HepG2 (cell line): ENCODE measurements at regions not wholly inside any gene's neighbourhood (a gene's known extent, or its start where the extent isn't known, plus 50 kb on each side); places are given as distances from the start of the nearest gene placed in this dataset.

Source experiments
- ATAC-seq: fragments of 200-7000 bp; cut with Tn5 transposase; 3 replicates; pipeline ENCODE4 v1.9.1; 2020; ENCODE audit warnings: mild to moderate bottlenecking, moderate library complexity
- BruUV-seq: library from RNA; stranded (reverse); fragments of 400-500 nt; replicated peaks from 2 replicates; lab custom pipeline; 2021; lab: Mats Ljungman, UMichigan
- CTCF ChIA-PET: fragments of 300-600 bp; formaldehyde crosslinking; extraction: SDS; loops from one replicate; lab custom pipeline; 2021; ENCODE audit warnings: low total read pairs, inconsistent platforms, low intra/inter-chr PET ratio; lab: Yijun Ruan, JAX
- POLR2A ChIA-PET: fragments of 350-600 bp; sonication (Branson Sonifier 250); formaldehyde crosslinking; loops from one replicate; lab custom pipeline; 2020; ENCODE audit warnings: antibody characterized with exemption, inconsistent platforms; lab: Yijun Ruan, JAX
- DNase-seq: peaks from one replicate; pipeline ENCODE4 v3.0.0-alpha.2; 2015; ENCODE audit warnings: low spot score
- FAIRE-seq: peaks from 3 replicates; lab custom pipeline; 2011; peaks lifted over from hg19 to GRCh38; lab: Jason Lieb, UNC
- H2AFZ ChIP-seq: one replicate; pipeline ENCODE4 v1.6.1; 2011; ENCODE audit warnings: low read length, inconsistent platforms
- H3K27ac ChIP-seq: fragments of 300-600 bp; 3 replicates; pipeline ENCODE4 v1.8.0; 2011; ENCODE audit warnings: mixed run types, mild to moderate bottlenecking, mixed read lengths, low read length, inconsistent platforms; ENCODE audit not compliant: insufficient read depth; ENCODE audit errors: extremely low read length
- H3K27me3 ChIP-seq, 2 experiments: fragments of 200-600 bp in 1 of 2; 2 replicates in 1 of 2; 3 replicates in 1 of 2; pipeline versions ENCODE4 v1.6.0 to v1.8.0; 2011; ENCODE audit warnings: low read length in 2 of 2, mild to moderate bottlenecking in 2 of 2, moderate library complexity in 2 of 2, inconsistent platforms in 1 of 2; ENCODE audit not compliant: insufficient read depth in 2 of 2, control insufficient read depth in 1 of 2
- H3K36me3 ChIP-seq, 2 experiments: fragments of 200-600 bp in 1 of 2; replicated peaks in 1 of 2; 2 replicates in 1 of 2; 3 replicates in 1 of 2; pipeline versions ENCODE4 v1.5.1 to v1.8.0; 2011; ENCODE audit warnings: low read length in 2 of 2, inconsistent platforms in 1 of 2; ENCODE audit not compliant: insufficient read depth in 2 of 2, control insufficient read depth in 1 of 2
- H3K4me1 ChIP-seq: 2 replicates; pipeline ENCODE4 v1.5.1; 2012; ENCODE audit warnings: low read length, inconsistent platforms; ENCODE audit not compliant: insufficient read depth
- H3K4me2 ChIP-seq: 2 replicates; pipeline ENCODE4 v1.6.0; 2011; ENCODE audit warnings: low read depth, low read length, inconsistent platforms
- H3K4me3 ChIP-seq, 3 experiments: fragments of 200-600 bp in 1 of 3; sonication (generic), shearing (Covaris generic) in 1 of 3; replicated peaks in 1 of 3; 2 replicates each; pipeline ENCODE4 v1.5.1; 2011 to 2016; ENCODE audit warnings: low read length in 3 of 3, inconsistent platforms in 2 of 3, low read depth in 2 of 3, mild to moderate bottlenecking in 2 of 3, control low read depth in 1 of 3, mixed read lengths in 1 of 3; ENCODE audit not compliant: insufficient read depth in 1 of 3
- H3K79me2 ChIP-seq: one replicate; pipeline ENCODE4 v1.6.1; 2011; ENCODE audit warnings: low read length, inconsistent platforms; ENCODE audit not compliant: insufficient read depth
- H3K9ac ChIP-seq: 2 replicates; pipeline ENCODE4 v1.6.0; 2011; ENCODE audit warnings: mild to moderate bottlenecking, low read depth, low read length, inconsistent platforms; ENCODE audit not compliant: insufficient read depth
- H3K9me3 ChIP-seq: 2 replicates; pipeline ENCODE4 v1.5.1; 2012; ENCODE audit warnings: mild to moderate bottlenecking, low read length
- H4K20me1 ChIP-seq: 2 replicates; pipeline ENCODE4 v1.6.0; 2011; ENCODE audit warnings: inconsistent platforms, mild to moderate bottlenecking, low read length, moderate library complexity; ENCODE audit not compliant: insufficient read depth
- GPN1 ChIP-seq: sonication (generic); formaldehyde crosslinking; IDR thresholded peaks from 2 replicates; pipeline ENCODE4 v1.5.1; 2020; ENCODE audit warnings: missing genetic modification reagents, borderline replicate concordance
- HNRNPLL ChIP-seq: fragments of 200-400 bp; formaldehyde crosslinking; IDR thresholded peaks from 2 replicates; pipeline ENCODE4 v1.6.1; 2017; ENCODE audit warnings: mild to moderate bottlenecking, low read depth, low read length; ENCODE audit not compliant: poor library complexity, severe bottlenecking
- HOXA3 ChIP-seq: sonication (generic); formaldehyde crosslinking; IDR thresholded peaks from 2 replicates; pipeline ENCODE4 v1.5.0; 2020; ENCODE audit warnings: missing genetic modification reagents
- LBX2 ChIP-seq: sonication (generic); formaldehyde crosslinking; IDR thresholded peaks from 2 replicates; pipeline ENCODE4 v1.5.0; 2020; ENCODE audit warnings: missing genetic modification reagents, mild to moderate bottlenecking, borderline replicate concordance
- PBX3 ChIP-seq: sonication (generic); formaldehyde crosslinking; IDR thresholded peaks from 2 replicates; pipeline ENCODE4 v1.8.1; 2023; ENCODE audit warnings: missing genetic modification reagents, inconsistent platforms, borderline replicate concordance
- RARG ChIP-seq: sonication (generic); formaldehyde crosslinking; IDR thresholded peaks from 2 replicates; pipeline ENCODE4 v1.4.0; 2020; ENCODE audit warnings: low read depth, mild to moderate bottlenecking, missing genetic modification reagents
- SATB2 ChIP-seq: sonication (generic); formaldehyde crosslinking; IDR thresholded peaks from 2 replicates; pipeline ENCODE4 v1.5.0; 2020; ENCODE audit warnings: missing genetic modification reagents
- SOX6 ChIP-seq, 2 experiments: fragments of 450-650 bp in 1 of 2; sonication (generic) in 1 of 2; formaldehyde crosslinking in 1 of 2; IDR thresholded peaks; 2 replicates each; pipeline versions ENCODE4 v1.4.0 to v1.6.1; 2017 to 2020; ENCODE audit warnings: antibody characterized with exemption in 1 of 2, mild to moderate bottlenecking in 1 of 2, missing genetic modification reagents in 1 of 2
- ZBTB20 ChIP-seq: sonication (generic); formaldehyde crosslinking; IDR thresholded peaks from 2 replicates; pipeline ENCODE4 v1.8.1; 2023; ENCODE audit warnings: missing genetic modification reagents, low read depth, mild to moderate bottlenecking, borderline replicate concordance
- ZBTB26 ChIP-seq: IDR thresholded peaks from 2 replicates; pipeline ENCODE4 v1.6.1; 2016; ENCODE audit warnings: missing compliant biosample characterization, missing genetic modification reagents, borderline replicate concordance
- ZEB1 ChIP-seq: IDR thresholded peaks from 2 replicates; pipeline ENCODE4 v1.6.1; 2012; ENCODE audit warnings: mild to moderate bottlenecking, low read depth, inconsistent platforms; ENCODE audit not compliant: insufficient replicate concordance
- ZFY ChIP-seq: sonication (generic); formaldehyde crosslinking; IDR thresholded peaks from 2 replicates; pipeline ENCODE4 v1.4.0; 2020; ENCODE audit warnings: missing genetic modification reagents
- ZNF597 ChIP-seq: sonication (generic); formaldehyde crosslinking; IDR thresholded peaks from 2 replicates; pipeline ENCODE4 v1.5.0; 2020; ENCODE audit warnings: missing genetic modification reagents
- WGBS: methylation state at CpG from one replicate; pipeline ENCODE4 v1.1.6; 2017; ENCODE audit warnings: low lambda C conversion rate; 5-methylcytosine and 5-hydroxymethylcytosine counted together
- in situ Hi-C: cut with HindIII; loops from 2 replicates; pipeline ENCODE4 v1.10.0; 2017; ENCODE audit warnings: low pct_unique_long_range_greater_than_20kb; ENCODE audit not compliant: extremely low pct_ligation_motif_present
- intact Hi-C: fragments of 100-400 bp; cut with micrococcal nuclease; formaldehyde crosslinking; loops from one replicate; pipeline ENCODE4 v1.10.0; 2022; ENCODE audit not compliant: unreplicated experiment

- Histone ChIP-seq H4K20me1 (no peaks in the 10 kb centered on the region), H2AFZ (no peak overlapping the region), H3K9ac (no peak overlapping the region), H3K4me2 (no peak overlapping the region), H3K4me3 (no peak overlapping the region), H3K9me3 (no peaks in the 10 kb centered on the region), H3K27me3 (peaks cover 5 to 51% of the 10 kb centered on the region in 2 experiments; a peak in 4 of 5 replicates), H3K79me2 (no peaks in the 10 kb centered on the region), H3K4me1 (no peaks in the 10 kb centered on the region), H3K27ac (no peak overlapping the region), H3K36me3 (no peaks in the 10 kb centered on the region)
- in situ Hi-C loops (no loop called here), intact Hi-C loops (no loop called here)
- CTCF ChIA-PET: no interaction called here
- POLR2A ChIA-PET: no interaction called here
- TF ChIP-seq ZNF597: no peak
- TF ChIP-seq SATB2 (CRISPR knock-in tag): no peak
- TF ChIP-seq HNRNPLL: no peak
- TF ChIP-seq SOX6 (IDR thresholded peaks at IDR 0.05): no peak
- TF ChIP-seq SOX6 (CRISPR knock-in tag; IDR thresholded peaks at IDR 0.05): no peak
- no peak for TF ChIP-seq ZBTB20 (CRISPR knock-in tag)
- TF ChIP-seq ZBTB26: no peak
- TF ChIP-seq HOXA3 (CRISPR knock-in tag): no peak
- no peak for TF ChIP-seq PBX3 (CRISPR knock-in tag)
- no peak for TF ChIP-seq ZEB1
- no peak for TF ChIP-seq ZFY (CRISPR knock-in tag)
- no peak for TF ChIP-seq GPN1 (CRISPR knock-in tag)
- TF ChIP-seq RARG (CRISPR knock-in tag): no peak
- TF ChIP-seq LBX2 (CRISPR knock-in tag): no peak
- 11% methylated on average over 3 of the region's 3 CpGs for WGBS
- no TSS peak for BruUV-seq
- no peak for ATAC-seq
- no peak for DNase-seq
- FAIRE-seq: no peak
These were observed 309.7 kb upstream of the MYT1L start for GRCh38 chr2:2640818-2641217.
